ENCODE measurements at regions not wholly inside any gene's neighbourhood (a gene's known extent, or its start where the extent isn't known, plus 50 kb on each side); places are given as distances from the start of the nearest gene placed in this dataset.

- H3K27me3 ChIP-seq (ENCODE audit: insufficient read depth, low read length, poor library complexity, severe bottlenecking), result no peaks in the 10 kb centered on the region
- H3K9me2 ChIP-seq (replicated peaks; ENCODE audit: low read depth, low read length), result no peaks in the 10 kb centered on the region
- H3K9me3 ChIP-seq (ENCODE audit: insufficient read depth, low read depth, low read length), result no peaks in the 10 kb centered on the region
- no peak overlapping the region for H2AFZ ChIP-seq (ENCODE audit: low read length)
- H3K79me2 ChIP-seq (ENCODE audit: insufficient read depth, low read length), result no peaks in the 10 kb centered on the region
- H3K36me3 ChIP-seq (ENCODE audit: insufficient read depth, low read length), result no peaks in the 10 kb centered on the region
- no peaks in the 10 kb centered on the region for H3K4me1 ChIP-seq (ENCODE audit: insufficient read depth, low read length, poor library complexity, severe bottlenecking)
- no peaks in the 10 kb centered on the region for H4K20me1 ChIP-seq (ENCODE audit: insufficient read depth, low read length, poor library complexity, severe bottlenecking)
- H3K4me3 ChIP-seq (ENCODE audit: low read length, poor library complexity, severe bottlenecking), result no peak overlapping the region
- H3K9ac ChIP-seq (ENCODE audit: low read depth, low read length, poor library complexity, severe bottlenecking), result no peak overlapping the region
- no peak overlapping the region for H3K4me2 ChIP-seq (ENCODE audit: low read depth, low read length, poor library complexity, severe bottlenecking)
- TF ChIP-seq, protein P1, sequence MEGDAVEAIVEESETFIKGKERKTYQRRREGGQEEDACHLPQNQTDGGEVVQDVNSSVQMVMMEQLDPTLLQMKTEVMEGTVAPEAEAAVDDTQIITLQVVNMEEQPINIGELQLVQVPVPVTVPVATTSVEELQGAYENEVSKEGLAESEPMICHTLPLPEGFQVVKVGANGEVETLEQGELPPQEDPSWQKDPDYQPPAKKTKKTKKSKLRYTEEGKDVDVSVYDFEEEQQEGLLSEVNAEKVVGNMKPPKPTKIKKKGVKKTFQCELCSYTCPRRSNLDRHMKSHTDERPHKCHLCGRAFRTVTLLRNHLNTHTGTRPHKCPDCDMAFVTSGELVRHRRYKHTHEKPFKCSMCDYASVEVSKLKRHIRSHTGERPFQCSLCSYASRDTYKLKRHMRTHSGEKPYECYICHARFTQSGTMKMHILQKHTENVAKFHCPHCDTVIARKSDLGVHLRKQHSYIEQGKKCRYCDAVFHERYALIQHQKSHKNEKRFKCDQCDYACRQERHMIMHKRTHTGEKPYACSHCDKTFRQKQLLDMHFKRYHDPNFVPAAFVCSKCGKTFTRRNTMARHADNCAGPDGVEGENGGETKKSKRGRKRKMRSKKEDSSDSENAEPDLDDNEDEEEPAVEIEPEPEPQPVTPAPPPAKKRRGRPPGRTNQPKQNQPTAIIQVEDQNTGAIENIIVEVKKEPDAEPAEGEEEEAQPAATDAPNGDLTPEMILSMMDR (conservative IDR thresholded peaks at IDR 0.05; ENCODE audit: low read length), result no peak
- no peak for TF ChIP-seq EZH2phosphoT487 (IDR thresholded peaks at IDR 0.05; ENCODE audit: borderline replicate concordance)
- H3F3A ChIP-seq (ENCODE audit: low read depth), result no peaks in the 10 kb centered on the region
These were observed 75.6 kb upstream of the MAPRE2 start for GRCh38 chr18:34965566-34965965.

DNA sequence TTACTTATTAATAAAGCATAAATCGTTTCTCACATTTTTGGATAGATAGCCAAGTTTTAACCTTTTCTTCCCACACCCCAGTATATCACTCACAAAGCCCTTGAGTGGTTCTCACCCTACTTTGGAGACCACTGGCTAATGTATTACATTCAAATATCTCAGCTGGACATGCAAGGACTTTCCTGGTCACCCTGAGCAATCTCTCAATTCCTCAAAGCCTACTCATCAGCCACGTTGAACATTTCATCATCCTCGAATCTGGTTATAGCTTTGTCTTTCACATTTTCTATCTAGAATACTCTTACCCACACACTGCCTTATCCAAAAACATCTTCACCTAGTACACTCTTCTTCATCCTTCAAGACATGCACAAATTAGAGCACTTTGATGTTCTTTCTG is 71.1 kb upstream of the MAPRE2 start:
- no peaks in the 10 kb centered on the region for H3K9me2 ChIP-seq (replicated peaks; ENCODE audit: low read depth, low read length)
- no peaks in the 10 kb centered on the region for H4K20me1 ChIP-seq (ENCODE audit: insufficient read depth, low read length, poor library complexity, severe bottlenecking)
- no peaks in the 10 kb centered on the region for H3F3A ChIP-seq (ENCODE audit: low read depth)

DNA sequence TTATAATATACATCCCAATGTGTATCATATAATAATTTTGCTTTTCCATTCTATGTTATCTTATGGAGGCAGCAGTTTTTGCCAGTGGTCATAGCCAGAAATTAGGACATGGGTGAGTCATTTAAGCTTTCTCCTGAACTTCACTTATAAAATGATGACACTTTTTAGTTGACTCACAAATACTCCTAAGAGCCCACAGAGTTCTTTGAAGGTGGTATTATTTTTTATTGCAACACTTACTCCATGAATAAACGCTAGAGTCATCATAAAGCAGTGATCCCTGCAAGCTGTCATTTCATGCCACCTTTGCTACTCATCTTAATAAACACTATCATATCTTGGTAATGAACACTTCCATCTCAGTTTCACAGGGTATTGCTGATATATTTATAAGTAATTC is 69.9 kb upstream of the MAPRE2 start:
- no peak overlapping the region for H3K4me2 ChIP-seq (ENCODE audit: low read depth, low read length, poor library complexity, severe bottlenecking)
- no peaks in the 10 kb centered on the region for H3K9me2 ChIP-seq (replicated peaks; ENCODE audit: low read depth, low read length)
- no peak overlapping the region for H2AFZ ChIP-seq (ENCODE audit: low read length)
- H3K27me3 ChIP-seq (ENCODE audit: insufficient read depth, low read length, poor library complexity, severe bottlenecking), result no peaks in the 10 kb centered on the region
- H3K4me3 ChIP-seq (ENCODE audit: low read length, poor library complexity, severe bottlenecking), result no peak overlapping the region
- no peaks in the 10 kb centered on the region for H3K36me3 ChIP-seq (ENCODE audit: insufficient read depth, low read length)
- TF ChIP-seq EZH2phosphoT487 (IDR thresholded peaks at IDR 0.05; ENCODE audit: borderline replicate concordance), result no peak
- TF ChIP-seq, protein P1 (conservative IDR thresholded peaks at IDR 0.05; ENCODE audit: low read length), result no peak
- no peaks in the 10 kb centered on the region for H3F3A ChIP-seq (ENCODE audit: low read depth)
- H3K9me3 ChIP-seq (ENCODE audit: insufficient read depth, low read depth, low read length), result no peaks in the 10 kb centered on the region
- H4K20me1 ChIP-seq (ENCODE audit: insufficient read depth, low read length, poor library complexity, severe bottlenecking), result no peaks in the 10 kb centered on the region
- no peak overlapping the region for H3K9ac ChIP-seq (ENCODE audit: low read depth, low read length, poor library complexity, severe bottlenecking)
- no peaks in the 10 kb centered on the region for H3K4me1 ChIP-seq (ENCODE audit: insufficient read depth, low read length, poor library complexity, severe bottlenecking)
- no peaks in the 10 kb centered on the region for H3K79me2 ChIP-seq (ENCODE audit: insufficient read depth, low read length)

More for the DNA sequence above, 71.1 kb upstream of the MAPRE2 start:
- Histone ChIP-seq H3K9me3 (ENCODE audit: insufficient read depth, low read depth, low read length) (no peaks in the 10 kb centered on the region), H3K27me3 (ENCODE audit: insufficient read depth, low read length, poor library complexity, severe bottlenecking) (no peaks in the 10 kb centered on the region), H3K79me2 (ENCODE audit: insufficient read depth, low read length) (no peaks in the 10 kb centered on the region), H3K36me3 (ENCODE audit: insufficient read depth, low read length) (no peaks in the 10 kb centered on the region), H2AFZ (ENCODE audit: low read length) (no peak overlapping the region), H3K9ac (ENCODE audit: low read depth, low read length, poor library complexity, severe bottlenecking) (no peak overlapping the region), H3K4me3 (ENCODE audit: low read length, poor library complexity, severe bottlenecking) (no peak overlapping the region), H3K4me1 (ENCODE audit: insufficient read depth, low read length, poor library complexity, severe bottlenecking) (no peaks in the 10 kb centered on the region), H3K4me2 (ENCODE audit: low read depth, low read length, poor library complexity, severe bottlenecking) (no peak overlapping the region)
- no peak for TF ChIP-seq EZH2phosphoT487 (IDR thresholded peaks at IDR 0.05; ENCODE audit: borderline replicate concordance)
- TF ChIP-seq, protein P1 (conservative IDR thresholded peaks at IDR 0.05; ENCODE audit: low read length), result no peak

Data from Loucy (cell line).